ENCODE measurements at regions not wholly inside any gene's neighbourhood (a gene's known extent, or its start where the extent isn't known, plus 50 kb on each side); places are given as distances from the start of the nearest gene placed in this dataset.
"Not testable (repeated sequence)": the region's sequence is repeated elsewhere in the genome, so short reads cannot be mapped to it uniquely, and the experiment has no call there.

- TF ChIP-seq CTCF, POLR2A (IDR thresholded peaks at IDR 0.05): not testable (repeated sequence)
Observed at GRCh38 chr1:146504121-146504520, 275.3 kb upstream of the NOTCH2NLA start.

Data from upper lobe of left lung (tissue), 4 donors.